ENCODE measurements at regions not wholly inside any gene's neighbourhood (a gene's known extent, or its start where the extent isn't known, plus 50 kb on each side); places are given as distances from the start of the nearest gene placed in this dataset.

DNA sequence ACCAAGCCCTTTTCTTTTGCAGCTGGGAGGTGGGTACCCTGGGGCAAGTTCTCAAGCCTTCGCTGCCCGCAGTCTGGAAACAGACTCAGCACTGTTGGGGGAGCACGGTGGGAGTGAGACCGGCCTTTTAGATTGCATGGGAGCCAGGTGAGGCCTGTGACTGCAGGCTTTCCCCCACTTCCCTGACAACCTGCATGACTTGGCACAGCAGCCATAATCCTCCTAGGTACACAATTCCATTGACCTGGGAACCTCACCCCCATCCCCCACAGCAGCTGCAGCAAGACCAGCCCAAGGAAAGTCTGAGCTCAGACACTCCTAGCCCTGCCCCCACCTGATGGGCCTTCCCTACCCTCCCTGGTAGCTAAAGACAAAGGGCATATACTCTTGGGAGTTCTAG is 52.2 kb upstream of the CCDC80 start:
- TF ChIP-seq, protein P1, sequence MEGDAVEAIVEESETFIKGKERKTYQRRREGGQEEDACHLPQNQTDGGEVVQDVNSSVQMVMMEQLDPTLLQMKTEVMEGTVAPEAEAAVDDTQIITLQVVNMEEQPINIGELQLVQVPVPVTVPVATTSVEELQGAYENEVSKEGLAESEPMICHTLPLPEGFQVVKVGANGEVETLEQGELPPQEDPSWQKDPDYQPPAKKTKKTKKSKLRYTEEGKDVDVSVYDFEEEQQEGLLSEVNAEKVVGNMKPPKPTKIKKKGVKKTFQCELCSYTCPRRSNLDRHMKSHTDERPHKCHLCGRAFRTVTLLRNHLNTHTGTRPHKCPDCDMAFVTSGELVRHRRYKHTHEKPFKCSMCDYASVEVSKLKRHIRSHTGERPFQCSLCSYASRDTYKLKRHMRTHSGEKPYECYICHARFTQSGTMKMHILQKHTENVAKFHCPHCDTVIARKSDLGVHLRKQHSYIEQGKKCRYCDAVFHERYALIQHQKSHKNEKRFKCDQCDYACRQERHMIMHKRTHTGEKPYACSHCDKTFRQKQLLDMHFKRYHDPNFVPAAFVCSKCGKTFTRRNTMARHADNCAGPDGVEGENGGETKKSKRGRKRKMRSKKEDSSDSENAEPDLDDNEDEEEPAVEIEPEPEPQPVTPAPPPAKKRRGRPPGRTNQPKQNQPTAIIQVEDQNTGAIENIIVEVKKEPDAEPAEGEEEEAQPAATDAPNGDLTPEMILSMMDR (IDR thresholded peaks at IDR 0.05; ENCODE audit: insufficient read depth, low read length, poor library complexity, severe bottlenecking) = no peak
- no peak for TF ChIP-seq EZH2phosphoT487 (conservative IDR thresholded peaks at IDR 0.05; ENCODE audit: low read length)

Data from SU-DHL-6 (cell line).